ENCODE measurements at regions not wholly inside any gene's neighbourhood (a gene's known extent, or its start where the extent isn't known, plus 50 kb on each side); places are given as distances from the start of the nearest gene placed in this dataset.

- H3K27me3 ChIP-seq (ENCODE audit: control insufficient read depth, insufficient read depth, low read length): no peaks in the 10 kb centered on the region
Measured at GRCh38 chr17:55668312-55668920, 54.2 kb downstream of the TMEM100 start.

GRCh38 chr17:55666806-55667205 is 55.9 kb downstream of the TMEM100 start:
- H3K4me3 ChIP-seq (ENCODE audit: low read depth, low read length): no peak overlapping the region
- H3K36me3 ChIP-seq (ENCODE audit: control insufficient read depth, insufficient read depth, low read length): no peaks in the 10 kb centered on the region
- no peak overlapping the region for H3K27ac ChIP-seq (ENCODE audit: low read depth, low read length)
- H3K9ac ChIP-seq (ENCODE audit: low read depth, low read length): no peak overlapping the region
- peaks cover 5% of the 10 kb centered on the region for H3K4me1 ChIP-seq (ENCODE audit: control insufficient read depth, insufficient read depth, low read length)
- H3K27me3 ChIP-seq (ENCODE audit: control insufficient read depth, insufficient read depth, low read length): no peaks in the 10 kb centered on the region
- H3K9me3 ChIP-seq (ENCODE audit: control insufficient read depth, insufficient read depth, low read length): no peaks in the 10 kb centered on the region

More at GRCh38 chr17:55668312-55668920, 54.2 kb downstream of the TMEM100 start:
- Histone ChIP-seq H3K4me3 (ENCODE audit: low read depth, low read length) (no peak overlapping the region), H3K9ac (ENCODE audit: low read depth, low read length) (no peak overlapping the region), H3K27ac (ENCODE audit: low read depth, low read length) (no peak overlapping the region), H3K36me3 (ENCODE audit: control insufficient read depth, insufficient read depth, low read length) (no peaks in the 10 kb centered on the region), H3K9me3 (ENCODE audit: control insufficient read depth, insufficient read depth, low read length) (no peaks in the 10 kb centered on the region), H3K4me1 (ENCODE audit: control insufficient read depth, insufficient read depth, low read length) (peaks cover 5% of the 10 kb centered on the region)

- Histone ChIP-seq H3K9me3 (ENCODE audit: control insufficient read depth, insufficient read depth, low read length) (no peaks in the 10 kb centered on the region), H3K27me3 (ENCODE audit: control insufficient read depth, insufficient read depth, low read length) (no peaks in the 10 kb centered on the region), H3K27ac (ENCODE audit: low read depth, low read length) (no peak overlapping the region), H3K36me3 (ENCODE audit: control insufficient read depth, insufficient read depth, low read length) (no peaks in the 10 kb centered on the region), H3K9ac (ENCODE audit: low read depth, low read length) (no peak overlapping the region), H3K4me1 (ENCODE audit: control insufficient read depth, insufficient read depth, low read length) (peaks cover 5% of the 10 kb centered on the region), H3K4me3 (ENCODE audit: low read depth, low read length) (no peak overlapping the region)
Measured at GRCh38 chr17:55664287-55664686, 58.4 kb downstream of the TMEM100 start.

GRCh38 chr17:55663400-55663799 is 59.3 kb downstream of the TMEM100 start:
- Histone ChIP-seq H3K9me3 (ENCODE audit: control insufficient read depth, insufficient read depth, low read length) (no peaks in the 10 kb centered on the region), H3K4me3 (ENCODE audit: low read depth, low read length) (no peak overlapping the region), H3K27ac (ENCODE audit: low read depth, low read length) (no peak overlapping the region), H3K9ac (ENCODE audit: low read depth, low read length) (no peak overlapping the region), H3K4me1 (ENCODE audit: control insufficient read depth, insufficient read depth, low read length) (peaks cover 5% of the 10 kb centered on the region), H3K36me3 (ENCODE audit: control insufficient read depth, insufficient read depth, low read length) (no peaks in the 10 kb centered on the region), H3K27me3 (ENCODE audit: control insufficient read depth, insufficient read depth, low read length) (no peaks in the 10 kb centered on the region)

GRCh38 chr17:55661963-55662834 is 60.5 kb downstream of the TMEM100 start:
- H3K9ac ChIP-seq (ENCODE audit: low read depth, low read length): no peak overlapping the region
- H3K4me1 ChIP-seq (ENCODE audit: control insufficient read depth, insufficient read depth, low read length): peaks cover 5% of the 10 kb centered on the region
- no peak overlapping the region for H3K4me3 ChIP-seq (ENCODE audit: low read depth, low read length)
- H3K36me3 ChIP-seq (ENCODE audit: control insufficient read depth, insufficient read depth, low read length): no peaks in the 10 kb centered on the region
- H3K27ac ChIP-seq (ENCODE audit: low read depth, low read length): no peak overlapping the region
- H3K9me3 ChIP-seq (ENCODE audit: control insufficient read depth, insufficient read depth, low read length): no peaks in the 10 kb centered on the region
- H3K27me3 ChIP-seq (ENCODE audit: control insufficient read depth, insufficient read depth, low read length): no peaks in the 10 kb centered on the region

GRCh38 chr17:55661256-55661758 is 61.4 kb downstream of the TMEM100 start:
- Histone ChIP-seq H3K27me3 (ENCODE audit: control insufficient read depth, insufficient read depth, low read length) (no peaks in the 10 kb centered on the region), H3K9ac (ENCODE audit: low read depth, low read length) (no peak overlapping the region), H3K27ac (ENCODE audit: low read depth, low read length) (no peak overlapping the region), H3K4me1 (ENCODE audit: control insufficient read depth, insufficient read depth, low read length) (peaks cover 5% of the 10 kb centered on the region), H3K9me3 (ENCODE audit: control insufficient read depth, insufficient read depth, low read length) (no peaks in the 10 kb centered on the region), H3K36me3 (ENCODE audit: control insufficient read depth, insufficient read depth, low read length) (no peaks in the 10 kb centered on the region), H3K4me3 (ENCODE audit: low read depth, low read length) (no peak overlapping the region)

GRCh38 chr17:55660178-55660886 is 62.3 kb downstream of the TMEM100 start:
- H3K27me3 ChIP-seq (ENCODE audit: control insufficient read depth, insufficient read depth, low read length): no peaks in the 10 kb centered on the region
- peaks cover 2% of the 10 kb centered on the region for H3K4me1 ChIP-seq (ENCODE audit: control insufficient read depth, insufficient read depth, low read length)
- H3K27ac ChIP-seq (ENCODE audit: low read depth, low read length): no peak overlapping the region
- no peak overlapping the region for H3K9ac ChIP-seq (ENCODE audit: low read depth, low read length)
- no peaks in the 10 kb centered on the region for H3K36me3 ChIP-seq (ENCODE audit: control insufficient read depth, insufficient read depth, low read length)
- H3K9me3 ChIP-seq (ENCODE audit: control insufficient read depth, insufficient read depth, low read length): no peaks in the 10 kb centered on the region
- H3K4me3 ChIP-seq (ENCODE audit: low read depth, low read length): no peak overlapping the region

GRCh38 chr17:55659661-55660060 is 63.0 kb downstream of the TMEM100 start:
- Histone ChIP-seq H3K9ac (ENCODE audit: low read depth, low read length) (no peak overlapping the region), H3K4me3 (ENCODE audit: low read depth, low read length) (no peak overlapping the region), H3K27ac (ENCODE audit: low read depth, low read length) (no peak overlapping the region), H3K4me1 (ENCODE audit: control insufficient read depth, insufficient read depth, low read length) (no peaks in the 10 kb centered on the region), H3K27me3 (ENCODE audit: control insufficient read depth, insufficient read depth, low read length) (no peaks in the 10 kb centered on the region), H3K9me3 (ENCODE audit: control insufficient read depth, insufficient read depth, low read length) (no peaks in the 10 kb centered on the region), H3K36me3 (ENCODE audit: control insufficient read depth, insufficient read depth, low read length) (no peaks in the 10 kb centered on the region)

- H3K4me3 ChIP-seq (ENCODE audit: low read depth, low read length): no peak overlapping the region
- no peaks in the 10 kb centered on the region for H3K27me3 ChIP-seq (ENCODE audit: control insufficient read depth, insufficient read depth, low read length)
- no peaks in the 10 kb centered on the region for H3K9me3 ChIP-seq (ENCODE audit: control insufficient read depth, insufficient read depth, low read length)
- no peaks in the 10 kb centered on the region for H3K36me3 ChIP-seq (ENCODE audit: control insufficient read depth, insufficient read depth, low read length)
- H3K9ac ChIP-seq (ENCODE audit: low read depth, low read length): no peak overlapping the region
- H3K27ac ChIP-seq (ENCODE audit: low read depth, low read length): no peak overlapping the region
- no peaks in the 10 kb centered on the region for H3K4me1 ChIP-seq (ENCODE audit: control insufficient read depth, insufficient read depth, low read length)
Measured at GRCh38 chr17:55655777-55656176, 66.9 kb downstream of the TMEM100 start.

- no peak overlapping the region for H3K4me3 ChIP-seq (ENCODE audit: low read depth, low read length)
- H3K9ac ChIP-seq (ENCODE audit: low read depth, low read length): no peak overlapping the region
- no peak overlapping the region for H3K27ac ChIP-seq (ENCODE audit: low read depth, low read length)
- H3K27me3 ChIP-seq (ENCODE audit: control insufficient read depth, insufficient read depth, low read length): no peaks in the 10 kb centered on the region
- no peaks in the 10 kb centered on the region for H3K4me1 ChIP-seq (ENCODE audit: control insufficient read depth, insufficient read depth, low read length)
- H3K36me3 ChIP-seq (ENCODE audit: control insufficient read depth, insufficient read depth, low read length): no peaks in the 10 kb centered on the region
- H3K9me3 ChIP-seq (ENCODE audit: control insufficient read depth, insufficient read depth, low read length): no peaks in the 10 kb centered on the region
Measured at GRCh38 chr17:55654821-55655220, 67.8 kb downstream of the TMEM100 start.

GRCh38 chr17:55654022-55654421 is 68.6 kb downstream of the TMEM100 start:
- H3K27ac ChIP-seq (ENCODE audit: low read depth, low read length): no peak overlapping the region
- H3K36me3 ChIP-seq (ENCODE audit: control insufficient read depth, insufficient read depth, low read length): no peaks in the 10 kb centered on the region
- H3K27me3 ChIP-seq (ENCODE audit: control insufficient read depth, insufficient read depth, low read length): no peaks in the 10 kb centered on the region
- H3K9ac ChIP-seq (ENCODE audit: low read depth, low read length): no peak overlapping the region
- no peaks in the 10 kb centered on the region for H3K9me3 ChIP-seq (ENCODE audit: control insufficient read depth, insufficient read depth, low read length)
- no peaks in the 10 kb centered on the region for H3K4me1 ChIP-seq (ENCODE audit: control insufficient read depth, insufficient read depth, low read length)
- H3K4me3 ChIP-seq (ENCODE audit: low read depth, low read length): no peak overlapping the region
